Calu3 (cell line): ENCODE measurements at regions not wholly inside any gene's neighbourhood (a gene's known extent, or its start where the extent isn't known, plus 50 kb on each side); places are given as distances from the start of the nearest gene placed in this dataset.

Source experiments
- BruUV-seq: library from RNA; stranded (reverse); fragments of 400-500 nt; replicated peaks from 2 replicates; lab custom pipeline; 2021; lab: Mats Ljungman, UMichigan
- CTCF ChIA-PET: fragments of 300-600 bp; sonication (Branson Sonifier 250); formaldehyde crosslinking; loops from one replicate; lab custom pipeline; 2022; ENCODE audit warnings: antibody characterized with exemption; lab: Charles Lee
- DNase-seq: peaks from one replicate; pipeline ENCODE4 v3.0.0; 2022
- H3K27ac Mint-ChIP-seq: one replicate; pipeline ENCODE4 v1.8.0; 2022; ENCODE audit warnings: mixed read lengths; ENCODE audit not compliant: unreplicated experiment
- H3K27me3 Mint-ChIP-seq: one replicate; pipeline ENCODE4 v1.8.0; 2022; ENCODE audit warnings: mixed read lengths; ENCODE audit not compliant: unreplicated experiment
- H3K36me3 Mint-ChIP-seq: one replicate; pipeline ENCODE4 v1.8.0; 2022; ENCODE audit warnings: mild to moderate bottlenecking, moderate library complexity, mixed read lengths; ENCODE audit not compliant: insufficient read depth, unreplicated experiment
- H3K4me1 Mint-ChIP-seq: one replicate; pipeline ENCODE4 v1.8.0; 2022; ENCODE audit warnings: mild to moderate bottlenecking, low read depth, mixed read lengths; ENCODE audit not compliant: unreplicated experiment
- H3K4me3 Mint-ChIP-seq: one replicate; pipeline ENCODE4 v1.8.0; 2022; ENCODE audit warnings: mild to moderate bottlenecking, low read depth, moderate library complexity, mixed read lengths; ENCODE audit not compliant: unreplicated experiment
- H3K9me3 Mint-ChIP-seq: one replicate; pipeline ENCODE4 v1.8.0; 2022; ENCODE audit warnings: low read depth, mixed read lengths; ENCODE audit not compliant: unreplicated experiment
- CTCF ChIP-seq: fragments of 200-600 bp; IDR thresholded peaks from one replicate; pipeline ENCODE4 v1.8.0; 2022; ENCODE audit warnings: antibody characterized with exemption; ENCODE audit not compliant: unreplicated experiment
- intact Hi-C: fragments of 100-400 bp; cut with micrococcal nuclease; formaldehyde crosslinking; loops from one replicate; pipeline ENCODE4 v1.10.0; 2022; ENCODE audit not compliant: unreplicated experiment

DNA sequence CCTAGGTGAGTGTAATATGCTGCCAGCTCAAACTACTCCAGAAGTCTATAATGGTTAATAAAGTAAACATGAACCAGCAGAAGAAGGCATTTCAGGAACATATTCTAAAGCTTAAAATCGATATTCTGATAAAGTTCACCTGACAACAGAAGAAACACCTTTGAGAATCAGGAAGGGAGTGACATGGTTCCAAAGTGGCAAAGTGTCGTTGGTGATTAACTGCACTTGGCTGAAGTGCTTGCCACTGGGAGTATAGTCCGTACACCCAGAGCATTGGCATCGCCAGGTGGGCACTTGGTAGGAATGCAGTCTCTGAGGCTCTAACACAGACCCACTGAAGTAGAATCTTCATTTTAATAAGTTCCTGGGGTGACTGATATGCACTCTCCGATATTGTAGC lies 76.0 kb upstream of the H2AZ1 start:
- no TSS peak for BruUV-seq
- CTCF ChIA-PET: interaction anchor here (0.5 to 1.7 kb wide), 2 partner anchors 28 to 1492 kb away, joined by 3 to 7 read pairs; no protein-coding TSS in a partner anchor
- TF ChIP-seq CTCF: no peak
- Mint-ChIP-seq H3K27me3 (no peaks in the 10 kb centered on the region), H3K4me3 (no peak overlapping the region), H3K36me3 (no peaks in the 10 kb centered on the region), H3K4me1 (peaks cover 11% of the 10 kb centered on the region), H3K27ac (peak overlapping the region; percentile 54), H3K9me3 (peaks cover 7% of the 10 kb centered on the region)
- intact Hi-C loops: no loop called here
- peak; percentile 42 for DNase-seq

- TF ChIP-seq CTCF: no peak
- no peak overlapping the region for H3K27ac Mint-ChIP-seq
- H3K9me3 Mint-ChIP-seq: peaks cover 9% of the 10 kb centered on the region
- no TSS peak for BruUV-seq
- H3K27me3 Mint-ChIP-seq: no peaks in the 10 kb centered on the region
- intact Hi-C loops: no loop called here
- CTCF ChIA-PET: no interaction called here
- no peaks in the 10 kb centered on the region for H3K36me3 Mint-ChIP-seq
- no peak overlapping the region for H3K4me3 Mint-ChIP-seq
- DNase-seq: no peak
- H3K4me1 Mint-ChIP-seq: peaks cover 11% of the 10 kb centered on the region
Observed at GRCh38 chr4:100023800-100024199, 73.7 kb upstream of the H2AZ1 start.

DNA sequence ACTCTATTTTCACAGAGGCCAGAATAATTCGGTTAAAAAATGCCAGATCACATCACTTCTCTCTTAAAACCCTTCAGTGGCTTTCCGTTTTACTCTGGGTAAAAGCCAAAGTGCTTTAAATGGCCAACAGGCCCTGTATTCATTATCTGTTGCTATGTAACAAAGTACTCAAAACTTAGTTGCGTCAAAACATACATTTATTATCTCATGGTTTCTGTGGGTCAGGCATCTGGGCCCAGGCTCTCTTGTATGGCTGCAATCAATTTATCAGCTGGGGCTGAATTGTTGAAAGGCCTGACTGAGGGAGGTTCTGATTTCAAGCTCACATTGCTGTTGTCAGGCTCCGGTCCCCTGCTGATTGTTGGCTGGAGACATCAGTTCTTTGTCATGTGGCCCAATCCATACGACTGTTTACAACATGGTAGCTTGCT lies 72.7 kb upstream of the H2AZ1 start:
- CTCF ChIA-PET: no interaction called here
- no TSS peak for BruUV-seq
- Mint-ChIP-seq H3K9me3 (peaks cover 5% of the 10 kb centered on the region), H3K27ac (no peak overlapping the region), H3K27me3 (no peaks in the 10 kb centered on the region), H3K4me3 (no peak overlapping the region), H3K36me3 (no peaks in the 10 kb centered on the region), H3K4me1 (peaks cover 20% of the 10 kb centered on the region)
- no peak for TF ChIP-seq CTCF
- intact Hi-C loops: no loop called here
- DNase-seq: no peak

DNA sequence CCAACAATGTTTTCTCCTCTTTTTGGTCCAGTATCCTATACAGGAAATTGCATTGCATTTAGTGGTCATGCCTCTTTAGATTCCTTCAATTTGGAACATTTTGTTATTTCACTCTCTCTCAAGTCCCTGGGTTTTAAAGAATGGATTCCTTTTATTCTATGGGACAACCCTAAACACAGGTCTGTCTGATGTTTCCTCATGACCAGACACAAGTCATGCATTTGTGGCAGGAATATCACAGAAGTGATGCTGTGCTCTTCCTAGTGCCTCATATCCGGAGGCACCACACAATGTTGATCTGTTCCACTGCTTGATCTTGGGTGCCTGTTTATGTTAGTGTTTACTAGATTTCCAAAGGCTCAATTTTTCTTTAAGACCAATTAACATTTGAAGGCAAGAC lies 69.7 kb upstream of the H2AZ1 start:
- H3K27me3 Mint-ChIP-seq: no peaks in the 10 kb centered on the region
- no peak for TF ChIP-seq CTCF
- no peak overlapping the region for H3K4me3 Mint-ChIP-seq
- BruUV-seq: no TSS peak
- no peaks in the 10 kb centered on the region for H3K36me3 Mint-ChIP-seq
- no peak overlapping the region for H3K27ac Mint-ChIP-seq
- CTCF ChIA-PET: no interaction called here
- H3K9me3 Mint-ChIP-seq: peaks cover 5% of the 10 kb centered on the region
- intact Hi-C loops: no loop called here
- peaks cover 11% of the 10 kb centered on the region for H3K4me1 Mint-ChIP-seq
- DNase-seq: no peak
